Transverse colon (tissue), 4 donors: ENCODE measurements at regions not wholly inside any gene's neighbourhood (a gene's known extent, or its start where the extent isn't known, plus 50 kb on each side); places are given as distances from the start of the nearest gene placed in this dataset.

Experiments
- DNase-seq: peaks from one replicate; pipeline ENCODE4 v3.0.0-alpha.2; 2019
- H3K27ac ChIP-seq, 4 donors: fragments of 200-600 bp; sonication (generic); 2 replicates each; pipeline ENCODE4 v1.5.1; 2016 to 2018; ENCODE audit warnings: inconsistent platforms in 4 of 4
- H3K27me3 ChIP-seq: fragments of 200-600 bp; sonication (generic); 2 replicates; pipeline ENCODE4 v1.5.1; 2017; ENCODE audit warnings: inconsistent platforms
- H3K36me3 ChIP-seq, 4 donors: fragments of 200-600 bp; sonication (generic); 2 replicates each; pipeline ENCODE4 v1.5.1; 2017 to 2019; ENCODE audit warnings: inconsistent platforms in 4 of 4
- H3K4me1 ChIP-seq, 4 donors: fragments of 200-600 bp; sonication (generic); 2 replicates each; pipeline ENCODE4 v1.5.1; 2017 to 2020; ENCODE audit warnings: inconsistent platforms in 4 of 4
- H3K4me3 ChIP-seq, 4 donors: fragments of 200-600 bp; sonication (generic); 1 replicate in 1 of 4; 2 replicates in 3 of 4; pipeline versions ENCODE4 v1.5.1 to v1.6.1; 2017 to 2019; ENCODE audit warnings: inconsistent platforms in 4 of 4
- H3K9me3 ChIP-seq, 2 donors: fragments of 200-600 bp; sonication (generic); 2 replicates each; pipeline ENCODE4 v1.5.1; 2017 to 2019; ENCODE audit warnings: inconsistent platforms in 2 of 2
- CTCF ChIP-seq, 5 experiments: fragments of 200-600 bp in 3 of 5; fragments of 450-650 bp in 2 of 5; sonication (generic) in 3 of 5; IDR thresholded peaks; 1 replicate in 2 of 5; 2 replicates in 3 of 5; pipeline ENCODE4 v1.5.1; 2016 to 2017; ENCODE audit warnings: antibody characterized with exemption in 5 of 5, inconsistent platforms in 3 of 5, mild to moderate bottlenecking in 2 of 5, moderate library complexity in 1 of 5
- EP300 ChIP-seq: sonication (generic); formaldehyde crosslinking; IDR thresholded peaks from one replicate; pipeline ENCODE4 v1.6.1; 2017; ENCODE audit warnings: antibody characterized with exemption, low read depth
- POLR2A ChIP-seq: fragments of 450-650 bp; IDR thresholded peaks from one replicate; pipeline ENCODE4 v1.6.1; 2016; ENCODE audit warnings: antibody characterized with exemption, mild to moderate bottlenecking, moderate library complexity
- POLR2AphosphoS5 ChIP-seq, 3 donors: sonication (generic); formaldehyde crosslinking; IDR thresholded peaks; one replicate each; pipeline ENCODE4 v1.6.1; 2016; ENCODE audit warnings: antibody characterized with exemption in 3 of 3
- WGBS, 2 donors: methylation state at CpG; one replicate each; pipeline ENCODE4 v1.1.5; 2018; ENCODE audit warnings: low coverage in 1 of 2; 5-methylcytosine and 5-hydroxymethylcytosine counted together
- in situ Hi-C, 4 donors: fragments of 200-750 bp; cut with MboI; loops; one replicate each; pipeline versions ENCODE4 v1.15.0 to v1.15.1; 2017; ENCODE audit warnings: low sequenced_read_pairs in 3 of 4, low pct_ligation_motif_present in 1 of 4, low pct_unique_long_range_greater_than_20kb in 1 of 4
- intact Hi-C: fragments of 100-400 bp; cut with DNase I; formaldehyde crosslinking; loops from one replicate; pipeline ENCODE4 v1.15.1; 2023; ENCODE audit warnings: low total_unique reads

- WGBS, 2 donors, result 70 to 80% methylated on average over 1 to 3 of the region's 3 CpGs
- intact Hi-C loops (no loop called here), in situ Hi-C loops (no loop called here)
Observed at GRCh38 chr10:83963446-83963845, 175.9 kb upstream of the GHITM start.

GRCh38 chr10:83965473-83965872 lies 173.8 kb upstream of the GHITM start:
- TF ChIP-seq POLR2A (no peak), EP300 (no peak), CTCF (IDR thresholded peaks at IDR 0.05) (no peak), POLR2AphosphoS5 (IDR thresholded peaks at IDR 0.05) (no peak)
- H3K9me3 ChIP-seq, result no peaks in the 10 kb centered on the region
- WGBS, 2 donors, result 60 to 81% methylated on average over 2 of the region's 2 CpGs
- H3K4me3 ChIP-seq, result no peak overlapping the region
- in situ Hi-C loops, result no loop called here
- DNase-seq, result no peak
- no peaks in the 10 kb centered on the region for H3K27me3 ChIP-seq
- H3K4me1 ChIP-seq, result no peaks in the 10 kb centered on the region
- H3K27ac ChIP-seq, result no peak overlapping the region
- intact Hi-C loops, result no loop called here
- H3K36me3 ChIP-seq, result no peaks in the 10 kb centered on the region

More at GRCh38 chr10:83963446-83963845, 175.9 kb upstream of the GHITM start:
- H3K27me3 ChIP-seq, result no peaks in the 10 kb centered on the region
- H3K4me3 ChIP-seq, result no peak overlapping the region
- H3K4me1 ChIP-seq, result no peaks in the 10 kb centered on the region
- H3K9me3 ChIP-seq, result no peaks in the 10 kb centered on the region
- no peak for DNase-seq
- TF ChIP-seq CTCF (IDR thresholded peaks at IDR 0.05) (no peak), EP300 (no peak), POLR2AphosphoS5 (IDR thresholded peaks at IDR 0.05) (no peak), POLR2A (no peak)
- no peaks in the 10 kb centered on the region for H3K36me3 ChIP-seq
- no peak overlapping the region for H3K27ac ChIP-seq

GRCh38 chr10:83968052-83968451 lies 171.3 kb upstream of the GHITM start:
- TF ChIP-seq POLR2A (no peak), CTCF (IDR thresholded peaks at IDR 0.05) (no peak), EP300 (no peak), POLR2AphosphoS5 (IDR thresholded peaks at IDR 0.05) (no peak)
- DNase-seq, result no peak
- no peaks in the 10 kb centered on the region for H3K9me3 ChIP-seq
- no peak overlapping the region for H3K4me3 ChIP-seq
- WGBS, 2 donors, result 0 to 85% methylated on average over 1 to 4 of the region's 4 CpGs
- H3K4me1 ChIP-seq, result no peaks in the 10 kb centered on the region
- H3K27me3 ChIP-seq, result no peaks in the 10 kb centered on the region
- in situ Hi-C loops (no loop called here), intact Hi-C loops (no loop called here)
- no peaks in the 10 kb centered on the region for H3K36me3 ChIP-seq
- no peak overlapping the region for H3K27ac ChIP-seq

GRCh38 chr10:83978681-83979383 lies 160.5 kb upstream of the GHITM start:
- WGBS, 2 donors, result 44 to 63% methylated on average over 2 to 5 of the region's 5 CpGs
- intact Hi-C loops, result no loop called here

More at GRCh38 chr10:83978681-83979383, 160.5 kb upstream of the GHITM start:
- Histone ChIP-seq H3K9me3 (no peaks in the 10 kb centered on the region), H3K4me1 (no peaks in the 10 kb centered on the region), H3K27ac (no peak overlapping the region), H3K27me3 (no peaks in the 10 kb centered on the region), H3K36me3 (no peaks in the 10 kb centered on the region), H3K4me3 (no peak overlapping the region)
- no peak for TF ChIP-seq EP300
- no peak for TF ChIP-seq POLR2A
- no peak for TF ChIP-seq CTCF (IDR thresholded peaks at IDR 0.05)
- TF ChIP-seq POLR2AphosphoS5 (IDR thresholded peaks at IDR 0.05), result no peak
- in situ Hi-C loops, result no loop called here
- no peak for DNase-seq
